SK-N-MC (cell line): ENCODE measurements at regions not wholly inside any gene's neighbourhood (a gene's known extent, or its start where the extent isn't known, plus 50 kb on each side); places are given as distances from the start of the nearest gene placed in this dataset.

ENCODE experiments used
- EZH2 ChIP-seq: fragments of 200-600 bp; sonication (generic); IDR thresholded peaks from one replicate; pipeline ENCODE4 v1.6.1; 2017; ENCODE audit warnings: antibody characterized with exemption
- POLR2AphosphoS5 ChIP-seq: IDR thresholded peaks from 2 replicates; pipeline ENCODE4 v1.6.1; 2012; ENCODE audit warnings: mild to moderate bottlenecking, low read depth, low read length, borderline replicate concordance

DNA sequence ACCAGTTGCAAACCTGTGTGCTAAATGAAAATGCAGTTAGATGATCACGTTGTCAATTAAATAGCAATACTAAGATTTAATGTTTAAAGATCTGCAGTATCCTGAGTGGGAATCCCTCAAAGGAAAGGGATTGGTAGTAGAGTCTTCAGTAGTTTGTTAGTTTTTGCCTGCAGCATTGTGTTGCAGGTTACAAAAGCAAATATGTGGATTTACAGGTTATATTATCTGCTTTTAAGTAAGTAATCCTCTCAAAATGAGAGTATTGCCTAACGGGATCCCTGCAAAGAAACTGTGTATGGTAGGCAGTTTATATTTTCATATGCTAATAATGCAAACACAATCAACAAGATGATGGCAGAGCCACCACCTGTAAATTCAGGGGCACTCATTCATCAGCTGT lies 72.2 kb upstream of the OSBPL8 start:
- TF ChIP-seq POLR2AphosphoS5: no peak
- TF ChIP-seq EZH2: no peak
